ENCODE measurements at regions not wholly inside any gene's neighbourhood (a gene's known extent, or its start where the extent isn't known, plus 50 kb on each side); places are given as distances from the start of the nearest gene placed in this dataset.

DNA sequence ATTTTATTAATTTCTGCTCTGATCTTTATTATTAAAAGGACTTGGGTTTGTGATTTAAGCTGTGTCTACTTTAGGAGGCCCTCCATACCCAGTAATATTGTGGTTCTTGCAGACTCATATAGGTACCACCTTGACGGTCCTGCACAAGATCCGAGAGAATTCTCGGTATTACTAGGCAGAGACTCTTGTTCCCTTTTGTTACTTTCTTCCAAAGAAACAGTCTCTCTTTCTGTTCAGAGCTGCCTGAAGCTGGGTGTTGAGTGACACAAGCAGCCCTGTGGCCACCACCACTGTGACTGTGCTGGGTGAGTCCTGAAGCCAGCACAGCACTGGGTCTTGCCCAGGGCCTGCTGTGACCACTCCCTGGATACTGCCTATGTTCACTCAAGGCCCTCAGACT, 666.6 kb downstream of the SEMA5A start:
- TF ChIP-seq CTCF (IDR thresholded peaks at IDR 0.05; ENCODE audit: control extremely low read depth in 1 of 3, insufficient read depth in 1 of 3, low read depth in 1 of 3, low read length in 3 of 3) (no peak), SP1 (IDR thresholded peaks at IDR 0.05; ENCODE audit: low read depth, low read length) (no peak), CHD1 (IDR thresholded peaks at IDR 0.05; ENCODE audit: low read depth, low read length) (no peak), POLR2A (IDR thresholded peaks at IDR 0.05; ENCODE audit: control extremely low read depth in 1 of 2, low read depth in 2 of 2, low read length in 2 of 2) (no peak), GABPA (IDR thresholded peaks at IDR 0.05; ENCODE audit: borderline replicate concordance, insufficient read depth, low read length) (no peak), CEBPB (IDR thresholded peaks at IDR 0.05; ENCODE audit: low read depth, low read length) (no peak), JUN (IDR thresholded peaks at IDR 0.05; ENCODE audit: low read depth, low read length) (no peak), USF2 (IDR thresholded peaks at IDR 0.05; ENCODE audit: low read length) (no peak), RFX5 (IDR thresholded peaks at IDR 0.05; ENCODE audit: borderline replicate concordance, low read depth, low read length) (no peak)

Measured in H1 (cell line).